ENCODE measurements at regions not wholly inside any gene's neighbourhood (a gene's known extent, or its start where the extent isn't known, plus 50 kb on each side); places are given as distances from the start of the nearest gene placed in this dataset.

- no peak for TF ChIP-seq CTCF (IDR thresholded peaks at IDR 0.05; ENCODE audit: low read depth, low read length)
- CTCF ChIA-PET: no interaction called here
- H3K4me3 ChIP-seq (ENCODE audit: low read depth, low read length): no peak overlapping the region
- POLR2A ChIA-PET: no interaction called here
- H3K9me3 ChIP-seq (ENCODE audit: control insufficient read depth, insufficient read depth, low read length): peaks cover 2% of the 10 kb centered on the region; the same call in 1 of the 2 replicates
- H3K27ac ChIP-seq (ENCODE audit: low read depth, low read length): no peak overlapping the region
- DNase-seq (ENCODE audit: low read depth, low spot score): no peak
- no peaks in the 10 kb centered on the region for H3K27me3 ChIP-seq (ENCODE audit: control insufficient read depth, insufficient read depth, low read length)
Observed at GRCh38 chr4:184934961-184935360, 83.3 kb upstream of the HELT start.

- ChIA-PET CTCF (interaction anchor here (1.4 kb wide), 1 partner anchor 160 kb away, joined by 4 read pairs; no protein-coding TSS in a partner anchor), POLR2A (no interaction called here)
- Histone ChIP-seq H3K27ac (ENCODE audit: low read depth, low read length) (no peak overlapping the region), H3K27me3 (ENCODE audit: control insufficient read depth, insufficient read depth, low read length) (no peaks in the 10 kb centered on the region), H3K9me3 (ENCODE audit: control insufficient read depth, insufficient read depth, low read length) (peaks cover 2% of the 10 kb centered on the region; the same call in 1 of the 2 replicates), H3K4me3 (ENCODE audit: low read depth, low read length) (no peak overlapping the region)
- TF ChIP-seq CTCF (IDR thresholded peaks at IDR 0.05; ENCODE audit: low read depth, low read length): no peak
- DNase-seq (ENCODE audit: low read depth, low spot score): no peak
Observed at GRCh38 chr4:184936071-184936470, 82.2 kb upstream of the HELT start.

- POLR2A ChIA-PET: no interaction called here
- H3K27me3 ChIP-seq (ENCODE audit: control insufficient read depth, insufficient read depth, low read length): no peaks in the 10 kb centered on the region
Observed at GRCh38 chr4:184937030-184937710, 81.1 kb upstream of the HELT start.

GRCh38 chr4:184937745-184938144 lies 80.5 kb upstream of the HELT start:
- DNase-seq (ENCODE audit: low read depth, low spot score): no peak
- Histone ChIP-seq H3K27ac (ENCODE audit: low read depth, low read length) (no peak overlapping the region), H3K9me3 (ENCODE audit: control insufficient read depth, insufficient read depth, low read length) (no peaks in the 10 kb centered on the region), H3K27me3 (ENCODE audit: control insufficient read depth, insufficient read depth, low read length) (no peaks in the 10 kb centered on the region), H3K4me3 (ENCODE audit: low read depth, low read length) (no peak overlapping the region)
- CTCF ChIA-PET: no interaction called here
- no peak for TF ChIP-seq CTCF (IDR thresholded peaks at IDR 0.05; ENCODE audit: low read depth, low read length)
- POLR2A ChIA-PET: no interaction called here

More at GRCh38 chr4:184937030-184937710, 81.1 kb upstream of the HELT start:
- TF ChIP-seq CTCF (IDR thresholded peaks at IDR 0.05; ENCODE audit: low read depth, low read length): no peak
- Histone ChIP-seq H3K4me3 (ENCODE audit: low read depth, low read length) (no peak overlapping the region), H3K9me3 (ENCODE audit: control insufficient read depth, insufficient read depth, low read length) (peaks cover 2% of the 10 kb centered on the region; the same call in 1 of the 2 replicates), H3K27ac (ENCODE audit: low read depth, low read length) (no peak overlapping the region)
- DNase-seq (ENCODE audit: low read depth, low spot score): no peak
- CTCF ChIA-PET: interaction anchor here (1.4 kb wide), 1 partner anchor 158 kb away, joined by 4 read pairs; no protein-coding TSS in a partner anchor

GRCh38 chr4:184938871-184939270 lies 79.4 kb upstream of the HELT start:
- Histone ChIP-seq H3K4me3 (ENCODE audit: low read depth, low read length) (no peak overlapping the region), H3K27me3 (ENCODE audit: control insufficient read depth, insufficient read depth, low read length) (no peaks in the 10 kb centered on the region), H3K9me3 (ENCODE audit: control insufficient read depth, insufficient read depth, low read length) (no peaks in the 10 kb centered on the region), H3K27ac (ENCODE audit: low read depth, low read length) (no peak overlapping the region)
- ChIA-PET POLR2A (no interaction called here), CTCF (no interaction called here)
- no peak for DNase-seq (ENCODE audit: low read depth, low spot score)
- no peak for TF ChIP-seq CTCF (IDR thresholded peaks at IDR 0.05; ENCODE audit: low read depth, low read length)
